Sigmoid colon (tissue), 6 donors: ENCODE measurements at regions not wholly inside any gene's neighbourhood (a gene's known extent, or its start where the extent isn't known, plus 50 kb on each side); places are given as distances from the start of the nearest gene placed in this dataset.

ENCODE experiments used
- DNase-seq: peaks from one replicate; pipeline ENCODE4 v3.0.0-alpha.2; 2019
- H3K27ac ChIP-seq, 4 donors: fragments of 200-600 bp; sonication (generic); one replicate each; pipeline ENCODE4 v1.5.1; 2016 to 2019; ENCODE audit warnings: mild to moderate bottlenecking in 1 of 4
- H3K27me3 ChIP-seq, 3 donors: fragments of 200-600 bp; sonication (generic); one replicate each; pipeline ENCODE4 v1.5.1; 2019; ENCODE audit warnings: mild to moderate bottlenecking in 1 of 3
- H3K36me3 ChIP-seq, 4 donors: fragments of 200-600 bp; sonication (generic); one replicate each; pipeline ENCODE4 v1.5.1; 2016 to 2019
- H3K4me1 ChIP-seq, 4 donors: fragments of 200-600 bp; sonication (generic); one replicate each; pipeline ENCODE4 v1.5.1; 2017 to 2019
- H3K4me3 ChIP-seq, 4 donors: fragments of 200-600 bp; sonication (generic); one replicate each; pipeline ENCODE4 v1.5.1; 2017 to 2019; ENCODE audit warnings: mild to moderate bottlenecking in 2 of 4, moderate library complexity in 1 of 4
- H3K9me3 ChIP-seq, 4 donors: fragments of 200-600 bp in 3 of 4; sonication (generic) in 3 of 4; one replicate each; pipeline versions ENCODE4 v1.5.1 to v1.6.1; 2013 to 2019
- EP300 ChIP-seq, 4 donors: sonication (generic); formaldehyde crosslinking; IDR thresholded peaks; one replicate each; pipeline ENCODE4 v1.6.1; 2017; ENCODE audit warnings: antibody characterized with exemption in 4 of 4
- POLR2A ChIP-seq, 2 donors: fragments of 450-650 bp; IDR thresholded peaks; one replicate each; pipeline ENCODE4 v1.6.1; 2016; ENCODE audit warnings: antibody characterized with exemption in 2 of 2, mild to moderate bottlenecking in 2 of 2, moderate library complexity in 2 of 2
- POLR2AphosphoS5 ChIP-seq, 4 donors: sonication (generic); formaldehyde crosslinking; IDR thresholded peaks; one replicate each; pipeline ENCODE4 v1.6.1; 2017; ENCODE audit warnings: antibody characterized with exemption in 4 of 4
- WGBS, 2 donors: extraction: QIAGEN DNeasy Blood & Tissue Kit; methylation state at CpG; one replicate each; pipeline ENCODE4 v1.1.7; 2013; 5-methylcytosine and 5-hydroxymethylcytosine counted together
- intact Hi-C: fragments of 100-400 bp; cut with DNase I; formaldehyde crosslinking; loops from one replicate; pipeline ENCODE4 v1.15.1; 2023
- TF ChIP-seq, protein P1 (sequence below), 4 experiments: fragments of 450-650 bp in 3 of 4; fragments of 200-600 bp in 1 of 4; IDR thresholded peaks; one replicate each; pipeline ENCODE4 v1.5.1; 2016 to 2019; ENCODE audit warnings: antibody characterized with exemption in 4 of 4, mild to moderate bottlenecking in 3 of 4, moderate library complexity in 2 of 4
- donor health status: healthy with polysubstance abuse.
- donor health status: healthy.

DNA sequence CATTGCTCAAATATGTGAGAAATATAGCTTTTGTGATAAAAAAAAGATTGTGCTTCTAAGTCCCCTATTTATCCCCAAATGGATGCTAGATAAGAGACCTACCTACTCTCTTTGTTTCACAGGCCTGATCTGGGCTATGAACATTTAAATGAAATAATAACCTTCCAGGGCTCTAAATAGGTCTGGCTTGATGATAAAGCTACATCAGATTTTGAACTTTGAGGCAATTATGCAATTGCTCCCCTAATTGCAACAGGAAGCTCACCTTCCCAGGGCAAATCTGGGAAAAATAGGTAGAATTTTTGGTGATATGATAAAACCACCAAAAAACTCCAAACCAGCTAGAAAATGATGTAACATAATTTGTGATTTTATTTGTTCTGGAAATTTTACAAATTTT is 624.5 kb downstream of the PKHD1 start:
- Histone ChIP-seq H3K27me3 (no peaks in the 10 kb centered on the region), H3K9me3 (peaks cover 0 to 2% (median 0%) of the 10 kb centered on the region in 4 donors), H3K27ac (no peak overlapping the region), H3K4me3 (no peak overlapping the region), H3K4me1 (peaks cover 0 to 2% (median 0%) of the 10 kb centered on the region in 4 donors), H3K36me3 (no peaks in the 10 kb centered on the region)
- TF ChIP-seq EP300 (IDR thresholded peaks at IDR 0.05): no peak
- TF ChIP-seq POLR2AphosphoS5 (IDR thresholded peaks at IDR 0.05): no peak
- TF ChIP-seq POLR2A (IDR thresholded peaks at IDR 0.05): no peak
- TF ChIP-seq, protein P1, sequence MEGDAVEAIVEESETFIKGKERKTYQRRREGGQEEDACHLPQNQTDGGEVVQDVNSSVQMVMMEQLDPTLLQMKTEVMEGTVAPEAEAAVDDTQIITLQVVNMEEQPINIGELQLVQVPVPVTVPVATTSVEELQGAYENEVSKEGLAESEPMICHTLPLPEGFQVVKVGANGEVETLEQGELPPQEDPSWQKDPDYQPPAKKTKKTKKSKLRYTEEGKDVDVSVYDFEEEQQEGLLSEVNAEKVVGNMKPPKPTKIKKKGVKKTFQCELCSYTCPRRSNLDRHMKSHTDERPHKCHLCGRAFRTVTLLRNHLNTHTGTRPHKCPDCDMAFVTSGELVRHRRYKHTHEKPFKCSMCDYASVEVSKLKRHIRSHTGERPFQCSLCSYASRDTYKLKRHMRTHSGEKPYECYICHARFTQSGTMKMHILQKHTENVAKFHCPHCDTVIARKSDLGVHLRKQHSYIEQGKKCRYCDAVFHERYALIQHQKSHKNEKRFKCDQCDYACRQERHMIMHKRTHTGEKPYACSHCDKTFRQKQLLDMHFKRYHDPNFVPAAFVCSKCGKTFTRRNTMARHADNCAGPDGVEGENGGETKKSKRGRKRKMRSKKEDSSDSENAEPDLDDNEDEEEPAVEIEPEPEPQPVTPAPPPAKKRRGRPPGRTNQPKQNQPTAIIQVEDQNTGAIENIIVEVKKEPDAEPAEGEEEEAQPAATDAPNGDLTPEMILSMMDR (IDR thresholded peaks at IDR 0.05): no peak
- intact Hi-C loops: no loop called here
- no peak for DNase-seq

DNA sequence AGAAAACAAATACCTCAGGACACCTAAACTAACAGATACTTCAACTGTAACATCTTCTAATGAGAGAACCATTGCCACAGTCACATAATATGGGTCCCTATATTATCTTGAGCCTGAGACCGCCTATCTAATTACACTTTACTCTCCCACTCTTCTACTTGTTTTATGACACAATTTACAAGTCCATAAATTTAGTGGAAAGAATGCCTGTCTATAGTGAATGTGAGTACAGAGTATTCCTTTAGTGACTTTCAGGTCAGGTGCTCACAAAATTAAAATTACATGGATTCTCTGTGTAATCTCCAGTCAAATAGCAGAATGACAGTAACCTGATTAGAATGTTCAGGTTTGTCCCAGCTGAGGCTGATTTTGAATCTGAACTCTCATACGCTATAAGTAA is 624.1 kb downstream of the PKHD1 start:
- H3K36me3 ChIP-seq: no peaks in the 10 kb centered on the region
- intact Hi-C loops: no loop called here
- no peak overlapping the region for H3K4me3 ChIP-seq
- H3K27ac ChIP-seq: no peak overlapping the region
- H3K27me3 ChIP-seq: no peaks in the 10 kb centered on the region
- H3K9me3 ChIP-seq: peaks cover 0 to 2% (median 0%) of the 10 kb centered on the region in 4 donors
- no peak for DNase-seq
- H3K4me1 ChIP-seq: peaks cover 0 to 2% (median 0%) of the 10 kb centered on the region in 4 donors
- 40 to 76% methylated on average over 2 of the region's 2 CpGs for WGBS, 2 donors
- TF ChIP-seq POLR2AphosphoS5 (IDR thresholded peaks at IDR 0.05) (no peak), EP300 (IDR thresholded peaks at IDR 0.05) (no peak), POLR2A (IDR thresholded peaks at IDR 0.05) (no peak)
- TF ChIP-seq, protein P1 (IDR thresholded peaks at IDR 0.05): no peak

DNA sequence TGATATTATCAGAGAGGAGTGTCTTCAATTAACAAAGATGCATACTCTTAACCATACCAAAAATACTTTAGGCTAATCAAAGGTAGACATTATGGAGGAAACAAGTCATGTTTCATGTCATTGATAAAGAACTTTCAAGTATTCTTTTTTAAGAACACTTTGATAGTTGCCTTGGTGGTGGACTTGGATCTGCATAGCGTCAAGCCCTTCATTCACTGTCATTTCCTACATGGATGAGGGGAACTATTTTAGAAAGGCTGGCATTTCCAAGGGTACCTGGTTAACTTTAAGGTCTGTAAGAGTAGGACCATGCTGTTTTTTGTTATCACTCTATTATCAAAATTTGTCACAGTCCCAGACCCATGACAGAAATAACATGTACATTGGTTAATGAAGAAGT is 622.5 kb downstream of the PKHD1 start:
- TF ChIP-seq, protein P1 (IDR thresholded peaks at IDR 0.05): no peak
- TF ChIP-seq EP300 (IDR thresholded peaks at IDR 0.05): no peak
- no peak for TF ChIP-seq POLR2A (IDR thresholded peaks at IDR 0.05)
- TF ChIP-seq POLR2AphosphoS5 (IDR thresholded peaks at IDR 0.05): no peak
- intact Hi-C loops: no loop called here
- WGBS, 2 donors: 88 to 95% methylated on average over 1 of the region's 1 CpG

DNA sequence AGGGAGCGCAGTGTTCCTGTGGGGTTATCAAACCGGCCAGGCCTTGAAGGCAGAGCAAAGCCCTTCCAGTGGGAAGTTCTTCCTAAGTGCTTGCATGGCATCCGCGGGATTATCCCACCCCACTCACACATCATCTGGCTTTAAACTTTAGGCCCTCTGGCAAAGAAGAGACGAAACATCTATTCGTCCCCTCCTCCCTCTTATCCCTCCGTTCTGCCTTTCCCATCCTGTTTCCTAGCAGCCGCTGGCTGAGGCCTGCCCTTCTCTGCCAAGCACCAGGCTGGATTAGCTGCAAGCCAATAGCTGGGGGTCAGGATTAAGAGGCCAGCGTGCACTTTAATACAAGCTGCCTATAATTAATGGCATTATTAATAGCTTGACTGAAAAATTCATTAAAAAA is 621.0 kb downstream of the PKHD1 start:
- H3K4me1 ChIP-seq: peaks cover 0 to 2% (median 0%) of the 10 kb centered on the region in 4 donors
- peaks cover 0 to 2% (median 0%) of the 10 kb centered on the region in 4 donors for H3K9me3 ChIP-seq
- H3K4me3 ChIP-seq: no peak overlapping the region
- TF ChIP-seq, protein P1 (IDR thresholded peaks at IDR 0.05): no peak
- TF ChIP-seq POLR2AphosphoS5 (IDR thresholded peaks at IDR 0.05): no peak
- TF ChIP-seq EP300 (IDR thresholded peaks at IDR 0.05): no peak
- no peak for TF ChIP-seq POLR2A (IDR thresholded peaks at IDR 0.05)
- no peaks in the 10 kb centered on the region for H3K27me3 ChIP-seq
- no peaks in the 10 kb centered on the region for H3K36me3 ChIP-seq
- intact Hi-C loops: no loop called here
- no peak for DNase-seq
- WGBS, 2 donors: 85 to 93% methylated on average over 9 of the region's 9 CpGs
- H3K27ac ChIP-seq: no peak overlapping the region

More for the DNA sequence above, 622.5 kb downstream of the PKHD1 start:
- no peaks in the 10 kb centered on the region for H3K36me3 ChIP-seq
- DNase-seq: no peak
- H3K27ac ChIP-seq: no peak overlapping the region
- H3K27me3 ChIP-seq: no peaks in the 10 kb centered on the region
- H3K4me1 ChIP-seq: peaks cover 0 to 2% (median 0%) of the 10 kb centered on the region in 4 donors
- peaks cover 0 to 2% (median 0%) of the 10 kb centered on the region in 4 donors for H3K9me3 ChIP-seq
- H3K4me3 ChIP-seq: no peak overlapping the region
